CD4-positive, CD25-positive, alpha-beta regulatory T cell (primary cell): ENCODE measurements at regions not wholly inside any gene's neighbourhood (a gene's known extent, or its start where the extent isn't known, plus 50 kb on each side); places are given as distances from the start of the nearest gene placed in this dataset.

Experiments used
- ATAC-seq, 2 donors: fragments of 150-1000 bp; cut with Tn5 transposase; one replicate each; pipeline ENCODE4 v1.10.0; 2021; ENCODE audit warnings: low read depth in 2 of 2, moderate number of reproducible peaks in 2 of 2, moderate library complexity in 1 of 2
- DNase-seq, 3 donors: peaks; one replicate each; pipeline versions ENCODE4 v3.0.0 to v3.0.0-alpha.2; 2012 to 2022; ENCODE audit warnings: mixed read lengths in 1 of 3
- H3K27ac ChIP-seq: one replicate; pipeline ENCODE4 v1.7.0; 2013; ENCODE audit warnings: mild to moderate bottlenecking, low read length; ENCODE audit not compliant: insufficient read depth, poor library complexity, severe bottlenecking
- H3K27me3 ChIP-seq: one replicate; pipeline ENCODE4 v1.7.0; 2013; ENCODE audit warnings: low read length; ENCODE audit not compliant: control insufficient read depth, insufficient read depth
- H3K36me3 ChIP-seq: one replicate; pipeline ENCODE4 v1.7.0; 2013; ENCODE audit warnings: mild to moderate bottlenecking, low read length, moderate library complexity; ENCODE audit not compliant: control insufficient read depth, insufficient read depth
- H3K4me1 ChIP-seq: 2 replicates; pipeline ENCODE4 v1.7.0; 2013; ENCODE audit warnings: mild to moderate bottlenecking, low read length; ENCODE audit not compliant: insufficient read depth, control insufficient read depth, poor library complexity, severe bottlenecking
- H3K4me3 ChIP-seq: one replicate; pipeline ENCODE4 v1.7.0; 2013; ENCODE audit warnings: low read depth, mild to moderate bottlenecking, low read length, moderate library complexity
- H3K9me3 ChIP-seq, 2 experiments: 1 replicate in 1 of 2; 2 replicates in 1 of 2; pipeline ENCODE4 v1.7.0; 2013; ENCODE audit warnings: low read length in 2 of 2, mild to moderate bottlenecking in 1 of 2, moderate library complexity in 1 of 2; ENCODE audit not compliant: control insufficient read depth in 2 of 2
- H3K27ac Mint-ChIP-seq, 3 donors: one replicate each; pipeline ENCODE4 v1.8.0; 2020 to 2022; ENCODE audit warnings: mild to moderate bottlenecking in 3 of 3, mixed read lengths in 3 of 3, moderate library complexity in 2 of 3
- H3K27me3 Mint-ChIP-seq: one replicate; pipeline ENCODE4 v1.8.0; 2022; ENCODE audit warnings: mild to moderate bottlenecking, mixed read lengths
- H3K36me3 Mint-ChIP-seq: one replicate; pipeline ENCODE4 v1.8.0; 2020; ENCODE audit warnings: mixed read lengths
- H3K4me1 Mint-ChIP-seq, 4 donors: one replicate each; pipeline ENCODE4 v1.8.0; 2020 to 2022; ENCODE audit warnings: mixed read lengths in 4 of 4, mild to moderate bottlenecking in 1 of 4
- H3K4me3 Mint-ChIP-seq, 4 donors: one replicate each; pipeline ENCODE4 v1.8.0; 2020 to 2022; ENCODE audit warnings: mild to moderate bottlenecking in 4 of 4, mixed read lengths in 4 of 4, moderate library complexity in 3 of 4
- H3K9me3 Mint-ChIP-seq, 7 donors: one replicate each; pipeline ENCODE4 v1.8.0; 2020 to 2022; ENCODE audit warnings: mixed read lengths in 7 of 7, mild to moderate bottlenecking in 3 of 7, moderate library complexity in 2 of 7

DNA sequence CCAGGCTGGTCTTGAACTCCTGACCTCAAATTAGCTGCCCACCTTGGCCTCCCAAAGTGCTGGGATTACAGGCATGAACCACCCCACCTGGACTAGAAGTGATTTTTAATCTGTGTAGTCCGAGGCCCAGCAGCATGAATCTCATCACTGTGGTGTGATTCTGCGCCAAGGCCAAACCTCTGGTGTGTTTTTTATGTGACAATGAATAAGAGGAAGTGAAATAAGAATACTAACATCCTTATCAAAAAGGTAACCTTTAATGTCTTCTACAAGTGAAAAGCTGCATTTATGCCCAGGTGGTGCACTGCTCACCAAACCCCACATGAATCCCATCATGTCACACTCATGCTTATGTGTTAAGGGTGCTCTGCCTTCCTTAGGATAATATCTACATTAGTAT, 77.1 kb upstream of the OR9Q1 start:
- H3K36me3 Mint-ChIP-seq = no peaks in the 10 kb centered on the region
- ATAC-seq = no peak
- H3K4me1 Mint-ChIP-seq = no peaks in the 10 kb centered on the region
- Histone ChIP-seq H3K4me1 (no peaks in the 10 kb centered on the region), H3K36me3 (no peaks in the 10 kb centered on the region), H3K27me3 (no peaks in the 10 kb centered on the region), H3K9me3 (no peaks in the 10 kb centered on the region), H3K4me3 (no peak overlapping the region), H3K27ac (no peak overlapping the region)
- no peak for DNase-seq
- peak overlapping the region in 1 of 4 donors; percentile 14 for H3K4me3 Mint-ChIP-seq
- peaks cover 0 to 6% (median 0%) of the 10 kb centered on the region in 7 donors for H3K9me3 Mint-ChIP-seq
- H3K27ac Mint-ChIP-seq = no peak overlapping the region
- peaks cover 4% of the 10 kb centered on the region for H3K27me3 Mint-ChIP-seq

DNA sequence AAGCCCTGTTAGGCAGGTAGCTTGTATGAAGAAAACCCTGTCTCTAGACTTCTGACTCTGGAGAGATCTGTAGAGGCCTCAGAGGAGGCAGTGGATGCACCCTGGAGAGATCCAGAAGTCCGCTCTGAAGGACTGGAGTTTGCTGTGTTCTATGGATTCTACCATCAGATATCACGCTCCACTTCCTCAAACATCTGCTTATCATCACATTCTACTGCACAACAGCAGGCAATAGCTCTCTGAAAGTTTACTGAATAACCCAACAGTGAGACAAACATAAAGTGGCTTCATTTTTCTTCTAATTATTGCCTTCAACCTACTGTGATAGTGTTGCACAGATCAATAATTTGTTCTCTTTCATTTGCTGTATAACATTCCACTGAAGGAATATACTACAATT, 59.0 kb upstream of the OR9Q1 start:
- Mint-ChIP-seq H3K4me1 (no peaks in the 10 kb centered on the region), H3K36me3 (no peaks in the 10 kb centered on the region), H3K9me3 (peaks cover 0 to 3% (median 0%) of the 10 kb centered on the region in 7 donors), H3K4me3 (no peak overlapping the region), H3K27ac (no peak overlapping the region), H3K27me3 (peaks cover 4% of the 10 kb centered on the region)
- H3K4me1 ChIP-seq = no peaks in the 10 kb centered on the region
- H3K4me3 ChIP-seq = no peak overlapping the region
- no peaks in the 10 kb centered on the region for H3K27me3 ChIP-seq
- ATAC-seq = no peak
- H3K36me3 ChIP-seq = no peaks in the 10 kb centered on the region
- H3K27ac ChIP-seq = no peak overlapping the region
- DNase-seq = no peak
- no peaks in the 10 kb centered on the region for H3K9me3 ChIP-seq

DNA sequence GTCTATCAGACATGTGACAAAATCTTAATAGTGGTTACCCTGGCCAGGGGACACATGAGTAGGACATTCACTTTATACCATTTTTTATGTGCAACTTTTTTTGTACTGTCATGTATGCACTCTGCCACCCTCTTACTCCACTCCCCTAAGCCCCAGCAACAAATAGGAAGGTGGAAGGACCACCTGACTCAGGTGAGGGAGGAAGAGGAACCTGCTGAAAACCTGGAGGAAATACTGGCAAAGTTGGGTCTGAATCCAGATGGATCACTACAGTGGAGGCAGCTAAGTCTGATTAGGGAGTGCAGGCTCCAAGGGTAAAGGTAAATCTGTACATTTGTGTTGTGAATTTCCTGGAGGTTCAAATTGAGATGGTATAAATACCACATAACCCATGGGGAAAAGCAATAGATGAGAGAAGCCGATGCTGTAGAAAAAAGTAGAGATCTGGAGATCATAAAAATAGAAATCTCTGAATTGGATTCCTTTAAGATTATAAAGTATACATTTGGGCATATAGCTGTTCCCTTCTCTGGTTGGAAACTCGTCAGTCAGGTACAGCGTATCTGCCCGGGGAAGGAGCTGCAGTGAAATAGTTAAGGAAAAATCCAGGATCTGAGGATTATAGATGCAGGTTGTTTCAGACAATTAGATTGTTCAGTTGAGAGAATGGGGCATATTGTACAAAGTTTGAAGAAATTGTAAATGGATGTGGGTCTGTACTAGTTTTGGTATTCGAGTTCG, 52.2 kb upstream of the OR9Q1 start:
- peak overlapping the region in 1 of 3 donors; percentile 11 for H3K27ac Mint-ChIP-seq
- H3K4me3 Mint-ChIP-seq = no peak overlapping the region
- ATAC-seq = no peak

DNA sequence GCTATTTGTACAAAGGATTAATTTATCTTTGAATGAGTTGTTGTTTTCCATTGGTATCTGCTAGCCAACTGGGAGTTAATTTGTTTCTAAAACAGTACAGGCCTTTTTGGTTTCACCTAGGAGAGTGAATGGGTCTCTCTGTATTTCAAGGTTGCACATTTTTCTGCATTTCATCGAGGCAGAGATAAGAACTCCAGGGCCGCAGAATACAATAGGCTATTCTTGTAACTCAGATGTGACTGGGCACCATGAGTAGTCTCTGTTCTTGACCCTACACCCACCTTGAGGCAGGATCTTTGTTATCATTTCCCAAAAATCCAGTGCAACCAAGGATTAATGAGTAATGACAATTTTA, 51.7 kb upstream of the OR9Q1 start:
- Histone ChIP-seq H3K27ac (no peak overlapping the region), H3K36me3 (no peaks in the 10 kb centered on the region), H3K4me3 (no peak overlapping the region), H3K4me1 (no peaks in the 10 kb centered on the region), H3K9me3 (peaks cover 0 to 4% of the 10 kb centered on the region in 2 experiments), H3K27me3 (no peaks in the 10 kb centered on the region)
- Mint-ChIP-seq H3K4me1 (no peaks in the 10 kb centered on the region), H3K36me3 (no peaks in the 10 kb centered on the region), H3K9me3 (peaks cover 0 to 2% (median 0%) of the 10 kb centered on the region in 7 donors), H3K27ac (no peak overlapping the region), H3K4me3 (no peak overlapping the region), H3K27me3 (peaks cover 8% of the 10 kb centered on the region)
- DNase-seq (no peak), ATAC-seq (no peak)

More for the DNA sequence above, 52.2 kb upstream of the OR9Q1 start:
- Mint-ChIP-seq H3K27me3 (peaks cover 8% of the 10 kb centered on the region), H3K4me1 (no peaks in the 10 kb centered on the region), H3K36me3 (no peaks in the 10 kb centered on the region), H3K9me3 (peaks cover 0 to 2% (median 0%) of the 10 kb centered on the region in 7 donors)
- Histone ChIP-seq H3K36me3 (no peaks in the 10 kb centered on the region), H3K27ac (no peak overlapping the region), H3K27me3 (no peaks in the 10 kb centered on the region), H3K4me3 (no peak overlapping the region), H3K4me1 (no peaks in the 10 kb centered on the region), H3K9me3 (peaks cover 0 to 4% of the 10 kb centered on the region in 2 experiments)
- DNase-seq = no peak
